KMS-11 (cell line): ENCODE measurements at regions not wholly inside any gene's neighbourhood (a gene's known extent, or its start where the extent isn't known, plus 50 kb on each side); places are given as distances from the start of the nearest gene placed in this dataset.

Experiments
- H2AFZ ChIP-seq: fragments of 200-600 bp; sonication (generic); 2 replicates; pipeline ENCODE4 v1.6.1; 2016; ENCODE audit warnings: antibody characterized with exemption, mixed run types, low read depth
- H3K27ac ChIP-seq: fragments of 200-600 bp; sonication (generic); 2 replicates; pipeline ENCODE4 v1.6.1; 2016; ENCODE audit warnings: mild to moderate bottlenecking, mixed run types
- H3K27me3 ChIP-seq: fragments of 200-600 bp; sonication (generic); 2 replicates; pipeline ENCODE4 v1.6.1; 2017; ENCODE audit warnings: mild to moderate bottlenecking, low read depth, mixed run types, moderate library complexity; ENCODE audit not compliant: insufficient read depth
- H3K36me3 ChIP-seq: fragments of 200-600 bp; sonication (generic); 2 replicates; pipeline ENCODE4 v1.6.1; 2017; ENCODE audit warnings: mild to moderate bottlenecking, mixed run types; ENCODE audit not compliant: insufficient read depth
- H3K4me1 ChIP-seq: fragments of 200-600 bp; sonication (generic); 2 replicates; pipeline ENCODE4 v1.6.1; 2016; ENCODE audit warnings: mild to moderate bottlenecking, low read depth, mixed run types; ENCODE audit not compliant: poor library complexity, severe bottlenecking
- H3K4me2 ChIP-seq: fragments of 200-600 bp; sonication (generic); 2 replicates; pipeline ENCODE4 v1.7.0; 2016; ENCODE audit warnings: mild to moderate bottlenecking, mixed run types
- H3K4me3 ChIP-seq: fragments of 200-600 bp; sonication (generic); IDR thresholded peaks from 2 replicates; pipeline ENCODE4 v1.6.1; 2017; ENCODE audit warnings: low read depth, low read length, mixed read lengths; ENCODE audit not compliant: insufficient read depth
- H3K79me2 ChIP-seq: fragments of 200-600 bp; sonication (generic); 2 replicates; pipeline ENCODE4 v1.6.1; 2016; ENCODE audit warnings: low read depth, mixed run types; ENCODE audit not compliant: insufficient read depth
- H3K9ac ChIP-seq: fragments of 200-600 bp; sonication (generic); 2 replicates; pipeline ENCODE4 v1.6.1; 2016; ENCODE audit warnings: mild to moderate bottlenecking, mixed run types
- H4K20me1 ChIP-seq: fragments of 200-600 bp; sonication (generic); 2 replicates; pipeline ENCODE4 v1.6.1; 2016; ENCODE audit warnings: mild to moderate bottlenecking, mixed run types; ENCODE audit not compliant: insufficient read depth
- TF ChIP-seq, protein P1 (sequence below): fragments of 200-600 bp; sonication (generic); conservative IDR thresholded peaks from 2 replicates; pipeline ENCODE4 v1.6.1; 2017; ENCODE audit warnings: low read depth, mild to moderate bottlenecking, antibody characterized with exemption, low read length, moderate library complexity, mixed read lengths

DNA sequence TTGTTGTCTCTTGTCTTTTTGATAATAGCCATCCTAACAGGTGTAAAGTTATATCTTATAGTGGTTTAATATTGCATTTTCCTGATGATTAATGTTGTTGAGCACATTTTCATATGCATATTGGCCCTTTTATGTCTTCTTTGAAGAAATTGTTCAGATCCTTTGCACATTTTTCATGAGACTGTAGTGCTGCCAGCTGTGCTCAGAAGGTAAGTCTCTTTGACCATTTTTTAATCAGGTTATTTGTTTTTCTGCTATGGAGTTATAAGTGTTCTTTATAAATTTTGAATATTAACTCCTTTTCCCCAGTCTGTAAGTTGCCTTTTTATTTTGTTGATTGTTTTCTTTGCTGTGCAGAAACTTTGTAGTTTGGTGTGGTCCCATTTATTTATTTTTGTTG, 55.8 kb upstream of the ZNF184 start:
- TF ChIP-seq, protein P1, sequence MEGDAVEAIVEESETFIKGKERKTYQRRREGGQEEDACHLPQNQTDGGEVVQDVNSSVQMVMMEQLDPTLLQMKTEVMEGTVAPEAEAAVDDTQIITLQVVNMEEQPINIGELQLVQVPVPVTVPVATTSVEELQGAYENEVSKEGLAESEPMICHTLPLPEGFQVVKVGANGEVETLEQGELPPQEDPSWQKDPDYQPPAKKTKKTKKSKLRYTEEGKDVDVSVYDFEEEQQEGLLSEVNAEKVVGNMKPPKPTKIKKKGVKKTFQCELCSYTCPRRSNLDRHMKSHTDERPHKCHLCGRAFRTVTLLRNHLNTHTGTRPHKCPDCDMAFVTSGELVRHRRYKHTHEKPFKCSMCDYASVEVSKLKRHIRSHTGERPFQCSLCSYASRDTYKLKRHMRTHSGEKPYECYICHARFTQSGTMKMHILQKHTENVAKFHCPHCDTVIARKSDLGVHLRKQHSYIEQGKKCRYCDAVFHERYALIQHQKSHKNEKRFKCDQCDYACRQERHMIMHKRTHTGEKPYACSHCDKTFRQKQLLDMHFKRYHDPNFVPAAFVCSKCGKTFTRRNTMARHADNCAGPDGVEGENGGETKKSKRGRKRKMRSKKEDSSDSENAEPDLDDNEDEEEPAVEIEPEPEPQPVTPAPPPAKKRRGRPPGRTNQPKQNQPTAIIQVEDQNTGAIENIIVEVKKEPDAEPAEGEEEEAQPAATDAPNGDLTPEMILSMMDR: no peak
- Histone ChIP-seq H3K27me3 (no peaks in the 10 kb centered on the region), H3K79me2 (no peaks in the 10 kb centered on the region), H4K20me1 (no peaks in the 10 kb centered on the region), H3K36me3 (no peaks in the 10 kb centered on the region), H3K9ac (no peak overlapping the region), H3K27ac (no peak overlapping the region), H3K4me3 (no peak overlapping the region), H2AFZ (no peak overlapping the region), H3K4me2 (no peak overlapping the region), H3K4me1 (no peaks in the 10 kb centered on the region)
